Testis (tissue), 2 donors: ENCODE measurements at regions not wholly inside any gene's neighbourhood (a gene's known extent, or its start where the extent isn't known, plus 50 kb on each side); places are given as distances from the start of the nearest gene placed in this dataset.
"Not testable (repeated sequence)": the region's sequence is repeated elsewhere in the genome, so short reads cannot be mapped to it uniquely, and the experiment has no call there.

Experiments used
- DNase-seq: peaks from one replicate; pipeline ENCODE4 v3.0.0-alpha.2; 2019
- H3K27ac ChIP-seq, 2 donors: fragments of 200-600 bp; sonication (generic); one replicate each; pipeline ENCODE4 v1.5.1; 2019
- H3K27me3 ChIP-seq: fragments of 200-600 bp; sonication (generic); one replicate; pipeline ENCODE4 v1.5.1; 2019
- H3K36me3 ChIP-seq: fragments of 200-600 bp; sonication (generic); one replicate; pipeline ENCODE4 v1.5.1; 2017; ENCODE audit warnings: low read depth; ENCODE audit errors: missing control alignments
- H3K4me1 ChIP-seq: fragments of 200-600 bp; sonication (generic); one replicate; pipeline ENCODE4 v1.5.1; 2019
- H3K4me3 ChIP-seq, 2 donors: fragments of 200-600 bp; sonication (generic); one replicate each; pipeline ENCODE4 v1.5.1; 2017 to 2019
- H3K9me3 ChIP-seq: fragments of 200-600 bp; sonication (generic); one replicate; pipeline ENCODE4 v1.5.1; 2017
- CTCF ChIP-seq, 3 experiments: fragments of 450-650 bp in 2 of 3; fragments of 200-600 bp in 1 of 3; sonication (generic) in 1 of 3; IDR thresholded peaks; one replicate each; pipeline ENCODE4 v1.5.1; 2016 to 2019; ENCODE audit warnings: antibody characterized with exemption in 3 of 3, mild to moderate bottlenecking in 2 of 3, moderate library complexity in 1 of 3
- POLR2A ChIP-seq: fragments of 450-650 bp; IDR thresholded peaks from one replicate; pipeline ENCODE4 v1.6.1; 2017; ENCODE audit warnings: antibody characterized with exemption, mild to moderate bottlenecking, moderate library complexity
- WGBS, 2 donors: methylation state at CpG; one replicate each; pipeline ENCODE4 v1.1.5; 2018; 5-methylcytosine and 5-hydroxymethylcytosine counted together
- intact Hi-C: fragments of 100-400 bp; cut with DNase I; formaldehyde crosslinking; loops from one replicate; pipeline ENCODE4 v1.15.1; 2023; ENCODE audit warnings: low total_unique reads

GRCh38 chr1:188641566-188642211, 1812.9 kb downstream of the PLA2G4A start:
- intact Hi-C loops, result no loop called here
- TF ChIP-seq POLR2A (no peak), CTCF (IDR thresholded peaks at IDR 0.05) (no peak)

GRCh38 chr1:188642704-188643103, 1814.0 kb downstream of the PLA2G4A start:
- Histone ChIP-seq H3K9me3 (no peaks in the 10 kb centered on the region), H3K27me3 (no peaks in the 10 kb centered on the region), H3K27ac (no peak overlapping the region), H3K4me1 (no peaks in the 10 kb centered on the region), H3K36me3 (no peaks in the 10 kb centered on the region), H3K4me3 (no peak overlapping the region)
- intact Hi-C loops, result no loop called here
- WGBS, 2 donors, result 77 to 92% methylated on average over 5 of the region's 5 CpGs
- DNase-seq, result no peak
- TF ChIP-seq POLR2A, result no peak
- no peak for TF ChIP-seq CTCF (IDR thresholded peaks at IDR 0.05)

More at GRCh38 chr1:188641566-188642211, 1812.9 kb downstream of the PLA2G4A start:
- H3K4me1 ChIP-seq, result no peaks in the 10 kb centered on the region
- no peak overlapping the region for H3K4me3 ChIP-seq
- no peaks in the 10 kb centered on the region for H3K27me3 ChIP-seq
- H3K36me3 ChIP-seq, result no peaks in the 10 kb centered on the region
- DNase-seq, result no peak
- H3K27ac ChIP-seq, result no peak overlapping the region
- no peaks in the 10 kb centered on the region for H3K9me3 ChIP-seq
- whole genome bisulfite sequencing, 2 donors, result 61 to 65% methylated on average over 2 of the region's 2 CpGs

GRCh38 chr1:188652678-188653077, 1823.9 kb downstream of the PLA2G4A start:
- H3K4me1 ChIP-seq, result no peaks in the 10 kb centered on the region
- DNase-seq, result no peak

GRCh38 chr1:188655966-188656365, 1821.7 kb downstream of the BRINP3 start:
- H3K27ac ChIP-seq, H3K4me1 ChIP-seq, DNase-seq, H3K36me3 ChIP-seq, H3K9me3 ChIP-seq, H3K27me3 ChIP-seq, intact Hi-C loops, H3K4me3 ChIP-seq: not testable (repeated sequence)
- WGBS, 2 donors, result 58 to 74% methylated on average over 16 of the region's 16 CpGs

More at GRCh38 chr1:188652678-188653077, 1823.9 kb downstream of the PLA2G4A start:
- Histone ChIP-seq H3K36me3 (no peaks in the 10 kb centered on the region), H3K27ac (no peak overlapping the region), H3K9me3 (no peaks in the 10 kb centered on the region), H3K27me3 (no peaks in the 10 kb centered on the region), H3K4me3 (no peak overlapping the region)
- TF ChIP-seq CTCF (IDR thresholded peaks at IDR 0.05) (no peak), POLR2A (no peak)
- intact Hi-C loops, result no loop called here
- WGBS, 2 donors, result 48 to 76% methylated on average over 1 of the region's 1 CpG

- no peak overlapping the region for H3K4me3 ChIP-seq
- H3K4me1 ChIP-seq, result no peaks in the 10 kb centered on the region
- H3K27ac ChIP-seq, result no peak overlapping the region
- no peaks in the 10 kb centered on the region for H3K9me3 ChIP-seq
- TF ChIP-seq POLR2A, result no peak
- no peak for TF ChIP-seq CTCF (IDR thresholded peaks at IDR 0.05)
- intact Hi-C loops, result no loop called here
- DNase-seq, result no peak
- H3K36me3 ChIP-seq, result no peaks in the 10 kb centered on the region
- H3K27me3 ChIP-seq, result no peaks in the 10 kb centered on the region
Measured at GRCh38 chr1:188660572-188660971, 1817.1 kb downstream of the BRINP3 start.
